ENCODE measurements at regions not wholly inside any gene's neighbourhood (a gene's known extent, or its start where the extent isn't known, plus 50 kb on each side); places are given as distances from the start of the nearest gene placed in this dataset.

DNA sequence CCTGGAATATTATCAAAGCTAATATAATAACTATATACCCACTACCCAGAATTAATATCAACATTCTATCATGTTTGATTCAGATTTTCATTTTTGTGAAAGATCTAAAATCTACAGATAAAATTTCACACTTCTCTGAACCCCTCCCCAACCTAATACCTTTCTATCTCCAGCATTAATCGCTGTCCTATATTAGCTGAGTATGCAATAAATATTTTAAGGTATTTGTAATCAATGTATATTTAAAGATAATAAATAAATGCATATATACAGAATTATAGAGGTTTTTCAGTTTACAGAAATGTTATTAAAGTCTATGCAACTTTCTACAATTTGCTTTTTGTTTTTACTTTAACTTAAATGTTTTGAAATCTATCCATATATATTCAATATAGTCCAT is 156.7 kb upstream of the NRSN1 start:
- no peak for TF ChIP-seq CTCF (IDR thresholded peaks at IDR 0.05)
- Histone ChIP-seq H3K9me3 (no peaks in the 10 kb centered on the region), H3K4me1 (no peaks in the 10 kb centered on the region), H3K4me3 (no peak overlapping the region), H3K36me3 (no peaks in the 10 kb centered on the region), H3K27me3 (no peaks in the 10 kb centered on the region), H3K27ac (no peak overlapping the region)
- intact Hi-C loops (cut with DNase I) = no loop called here
- DNase-seq = no peak
- ATAC-seq = no peak

DNA sequence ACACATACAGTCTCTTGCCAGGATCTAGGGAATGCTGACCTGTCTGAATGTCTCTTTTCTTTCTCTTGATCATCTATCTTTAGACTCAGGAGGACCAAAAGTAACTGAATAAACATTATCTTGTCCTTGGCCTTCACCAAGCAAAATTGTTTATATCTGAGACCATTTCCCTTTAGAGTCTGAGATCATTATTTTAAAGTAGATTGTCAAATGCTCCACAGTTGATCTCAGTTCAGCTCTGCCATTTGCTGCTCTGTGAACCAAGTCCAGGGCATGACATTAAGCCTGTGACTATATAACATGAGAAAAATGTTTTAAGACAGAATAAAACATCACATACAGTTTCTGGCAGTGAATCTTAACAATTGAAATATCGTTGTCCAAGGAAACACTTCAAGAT is 148.3 kb upstream of the NRSN1 start:
- no peak for ATAC-seq
- intact Hi-C loops (cut with DNase I) = no loop called here
- H3K27me3 ChIP-seq = no peaks in the 10 kb centered on the region

DNA sequence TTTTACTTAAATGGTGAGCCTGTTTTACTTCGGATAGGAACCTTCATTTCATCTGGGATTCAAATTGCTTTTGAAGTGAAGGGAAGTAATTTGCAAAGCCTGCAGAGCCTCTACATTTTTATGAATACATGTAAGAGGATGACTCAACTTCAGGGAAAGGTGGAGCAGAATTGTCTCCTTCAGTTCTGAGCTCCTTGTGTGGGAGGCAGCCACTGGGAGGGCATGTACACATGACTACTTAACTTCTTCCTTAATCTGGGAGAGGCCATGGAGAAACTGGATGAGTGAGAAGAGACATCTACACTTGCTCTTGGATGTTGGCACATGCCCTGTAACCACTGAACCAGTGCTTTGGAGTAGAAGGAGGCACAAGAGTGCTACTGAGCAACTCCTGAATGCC is 145.1 kb upstream of the NRSN1 start:
- ATAC-seq (no peak), DNase-seq (no peak)
- Histone ChIP-seq H3K9me3 (no peaks in the 10 kb centered on the region), H3K27me3 (no peaks in the 10 kb centered on the region), H3K4me1 (no peaks in the 10 kb centered on the region), H3K36me3 (no peaks in the 10 kb centered on the region), H3K4me3 (no peak overlapping the region), H3K27ac (no peak overlapping the region)
- TF ChIP-seq CTCF (IDR thresholded peaks at IDR 0.05) = no peak
- intact Hi-C loops (cut with DNase I) = no loop called here

More for the DNA sequence above, 148.3 kb upstream of the NRSN1 start:
- H3K36me3 ChIP-seq = no peaks in the 10 kb centered on the region
- H3K4me3 ChIP-seq = no peak overlapping the region
- H3K27ac ChIP-seq = no peak overlapping the region
- no peak for TF ChIP-seq CTCF (IDR thresholded peaks at IDR 0.05)
- H3K9me3 ChIP-seq = no peaks in the 10 kb centered on the region
- DNase-seq = no peak
- H3K4me1 ChIP-seq = no peaks in the 10 kb centered on the region

- DNase-seq = no peak
- ATAC-seq = no peak
- intact Hi-C loops (cut with DNase I) = no loop called here
- TF ChIP-seq CTCF (IDR thresholded peaks at IDR 0.05) = no peak
- H3K9me3 ChIP-seq = no peaks in the 10 kb centered on the region
- no peak overlapping the region for H3K4me3 ChIP-seq
- H3K27me3 ChIP-seq = no peaks in the 10 kb centered on the region
- no peaks in the 10 kb centered on the region for H3K4me1 ChIP-seq
- no peaks in the 10 kb centered on the region for H3K36me3 ChIP-seq
- no peak overlapping the region for H3K27ac ChIP-seq
These were observed 144.1 kb upstream of the NRSN1 start for GRCh38 chr6:23981923-23982322.

GRCh38 chr6:23983735-23984134 is 142.3 kb upstream of the NRSN1 start:
- no peak for TF ChIP-seq CTCF (IDR thresholded peaks at IDR 0.05)
- intact Hi-C loops (cut with DNase I) = no loop called here

GRCh38 chr6:23985015-23985414 is 141.0 kb upstream of the NRSN1 start:
- H3K4me1 ChIP-seq = no peaks in the 10 kb centered on the region
- H3K27me3 ChIP-seq = no peaks in the 10 kb centered on the region
- H3K36me3 ChIP-seq = no peaks in the 10 kb centered on the region
- TF ChIP-seq CTCF (IDR thresholded peaks at IDR 0.05) = no peak
- H3K4me3 ChIP-seq = no peak overlapping the region
- intact Hi-C loops (cut with DNase I) = no loop called here
- H3K9me3 ChIP-seq = no peaks in the 10 kb centered on the region
- no peak overlapping the region for H3K27ac ChIP-seq
- ATAC-seq (no peak), DNase-seq (no peak)

More at GRCh38 chr6:23983735-23984134, 142.3 kb upstream of the NRSN1 start:
- H3K27me3 ChIP-seq = no peaks in the 10 kb centered on the region
- H3K27ac ChIP-seq = no peak overlapping the region
- ATAC-seq (no peak), DNase-seq (no peak)
- H3K4me3 ChIP-seq = no peak overlapping the region
- H3K36me3 ChIP-seq = no peaks in the 10 kb centered on the region
- no peaks in the 10 kb centered on the region for H3K9me3 ChIP-seq
- no peaks in the 10 kb centered on the region for H3K4me1 ChIP-seq
